ENCODE measurements at regions not wholly inside any gene's neighbourhood (a gene's known extent, or its start where the extent isn't known, plus 50 kb on each side); places are given as distances from the start of the nearest gene placed in this dataset.

GRCh38 chr2:120805602-120806001 is 69.9 kb downstream of the GLI2 start:
- no peak for TF ChIP-seq POLR2A (IDR thresholded peaks at IDR 0.05; ENCODE audit: borderline replicate concordance, extremely low read depth, insufficient read depth, insufficient read length)
- TF ChIP-seq REST (IDR thresholded peaks at IDR 0.05; ENCODE audit: low read depth) = no peak
- TF ChIP-seq CTCF (IDR thresholded peaks at IDR 0.05 in 2 of 3, conservative IDR thresholded peaks at IDR 0.05 in 1 of 3; ENCODE audit: borderline replicate concordance in 1 of 3, insufficient read depth in 1 of 3, low read depth in 2 of 3, low read length in 2 of 3) = no peak
- no peak for TF ChIP-seq CEBPB (IDR thresholded peaks at IDR 0.05; ENCODE audit: low read depth)
- TF ChIP-seq ATF3 (IDR thresholded peaks at IDR 0.05) = no peak
- no peak for TF ChIP-seq MAX (IDR thresholded peaks at IDR 0.05)
- no peak for TF ChIP-seq EZH2 (IDR thresholded peaks at IDR 0.05)
- no peak for TF ChIP-seq EZH2phosphoT487 (IDR thresholded peaks at IDR 0.05; ENCODE audit: borderline replicate concordance)
- no peak for TF ChIP-seq ZFX (IDR thresholded peaks at IDR 0.05)
- no peak for TF ChIP-seq SIN3A (IDR thresholded peaks at IDR 0.05; ENCODE audit: low read depth)
- TF ChIP-seq POLR2AphosphoS5 (IDR thresholded peaks at IDR 0.05; ENCODE audit: low read depth, low read length) = no peak
- no peak for TF ChIP-seq SP1 (IDR thresholded peaks at IDR 0.05; ENCODE audit: low read depth)
